HepG2 (cell line): ENCODE measurements at regions not wholly inside any gene's neighbourhood (a gene's known extent, or its start where the extent isn't known, plus 50 kb on each side); places are given as distances from the start of the nearest gene placed in this dataset.

ENCODE experiments used
- ATAC-seq: fragments of 200-7000 bp; cut with Tn5 transposase; 3 replicates; pipeline ENCODE4 v1.9.1; 2020; ENCODE audit warnings: mild to moderate bottlenecking, moderate library complexity
- BruUV-seq: library from RNA; stranded (reverse); fragments of 400-500 nt; replicated peaks from 2 replicates; lab custom pipeline; 2021; lab: Mats Ljungman, UMichigan
- CTCF ChIA-PET: fragments of 300-600 bp; formaldehyde crosslinking; extraction: SDS; loops from one replicate; lab custom pipeline; 2021; ENCODE audit warnings: low total read pairs, inconsistent platforms, low intra/inter-chr PET ratio; lab: Yijun Ruan, JAX
- POLR2A ChIA-PET: fragments of 350-600 bp; sonication (Branson Sonifier 250); formaldehyde crosslinking; loops from one replicate; lab custom pipeline; 2020; ENCODE audit warnings: antibody characterized with exemption, inconsistent platforms; lab: Yijun Ruan, JAX
- DNase-seq: peaks from one replicate; pipeline ENCODE4 v3.0.0-alpha.2; 2015; ENCODE audit warnings: low spot score
- FAIRE-seq: peaks from 3 replicates; lab custom pipeline; 2011; peaks lifted over from hg19 to GRCh38; lab: Jason Lieb, UNC
- H2AFZ ChIP-seq: one replicate; pipeline ENCODE4 v1.6.1; 2011; ENCODE audit warnings: low read length, inconsistent platforms
- H3K27ac ChIP-seq: fragments of 300-600 bp; 3 replicates; pipeline ENCODE4 v1.8.0; 2011; ENCODE audit warnings: mixed run types, mild to moderate bottlenecking, mixed read lengths, low read length, inconsistent platforms; ENCODE audit not compliant: insufficient read depth; ENCODE audit errors: extremely low read length
- H3K27me3 ChIP-seq, 2 experiments: fragments of 200-600 bp in 1 of 2; 2 replicates in 1 of 2; 3 replicates in 1 of 2; pipeline versions ENCODE4 v1.6.0 to v1.8.0; 2011; ENCODE audit warnings: low read length in 2 of 2, mild to moderate bottlenecking in 2 of 2, moderate library complexity in 2 of 2, inconsistent platforms in 1 of 2; ENCODE audit not compliant: insufficient read depth in 2 of 2, control insufficient read depth in 1 of 2
- H3K36me3 ChIP-seq, 2 experiments: fragments of 200-600 bp in 1 of 2; replicated peaks in 1 of 2; 2 replicates in 1 of 2; 3 replicates in 1 of 2; pipeline versions ENCODE4 v1.5.1 to v1.8.0; 2011; ENCODE audit warnings: low read length in 2 of 2, inconsistent platforms in 1 of 2; ENCODE audit not compliant: insufficient read depth in 2 of 2, control insufficient read depth in 1 of 2
- H3K4me1 ChIP-seq: 2 replicates; pipeline ENCODE4 v1.5.1; 2012; ENCODE audit warnings: low read length, inconsistent platforms; ENCODE audit not compliant: insufficient read depth
- H3K4me2 ChIP-seq: 2 replicates; pipeline ENCODE4 v1.6.0; 2011; ENCODE audit warnings: low read depth, low read length, inconsistent platforms
- H3K4me3 ChIP-seq, 3 experiments: fragments of 200-600 bp in 1 of 3; sonication (generic), shearing (Covaris generic) in 1 of 3; replicated peaks in 1 of 3; 2 replicates each; pipeline ENCODE4 v1.5.1; 2011 to 2016; ENCODE audit warnings: low read length in 3 of 3, inconsistent platforms in 2 of 3, low read depth in 2 of 3, mild to moderate bottlenecking in 2 of 3, control low read depth in 1 of 3, mixed read lengths in 1 of 3; ENCODE audit not compliant: insufficient read depth in 1 of 3
- H3K79me2 ChIP-seq: one replicate; pipeline ENCODE4 v1.6.1; 2011; ENCODE audit warnings: low read length, inconsistent platforms; ENCODE audit not compliant: insufficient read depth
- H3K9ac ChIP-seq: 2 replicates; pipeline ENCODE4 v1.6.0; 2011; ENCODE audit warnings: mild to moderate bottlenecking, low read depth, low read length, inconsistent platforms; ENCODE audit not compliant: insufficient read depth
- H3K9me3 ChIP-seq: 2 replicates; pipeline ENCODE4 v1.5.1; 2012; ENCODE audit warnings: mild to moderate bottlenecking, low read length
- H4K20me1 ChIP-seq: 2 replicates; pipeline ENCODE4 v1.6.0; 2011; ENCODE audit warnings: inconsistent platforms, mild to moderate bottlenecking, low read length, moderate library complexity; ENCODE audit not compliant: insufficient read depth
- CC2D1A ChIP-seq: sonication (generic); formaldehyde crosslinking; IDR thresholded peaks from 2 replicates; pipeline ENCODE4 v1.8.1; 2023; ENCODE audit warnings: mild to moderate bottlenecking, missing genetic modification reagents
- GABPA ChIP-seq, 2 experiments: IDR thresholded peaks; 2 replicates each; pipeline ENCODE4 v1.6.1; 2011 to 2016; ENCODE audit warnings: low read depth in 2 of 2, low read length in 1 of 2, missing biosample characterization in 1 of 2, missing genetic modification characterization in 1 of 2
- GATA4 ChIP-seq: sonication (generic); IDR thresholded peaks from 2 replicates; pipeline ENCODE4 v1.6.1; 2016; ENCODE audit warnings: antibody characterized with exemption, low read depth, borderline replicate concordance
- HCFC1 ChIP-seq: fragments of 150-350 bp; IDR thresholded peaks from 2 replicates; pipeline ENCODE4 v1.6.1; 2014; ENCODE audit warnings: low read depth, low read length
- HDAC1 ChIP-seq: sonication (generic); formaldehyde crosslinking; IDR thresholded peaks from 2 replicates; pipeline ENCODE4 v1.5.1; 2020; ENCODE audit warnings: mild to moderate bottlenecking, missing genetic modification reagents
- LCORL ChIP-seq, 2 experiments: fragments of 450-650 bp in 1 of 2; sonication (generic) in 1 of 2; formaldehyde crosslinking in 1 of 2; IDR thresholded peaks; 2 replicates each; pipeline versions ENCODE4 v1.5.0 to v1.6.1; 2017 to 2020; ENCODE audit warnings: antibody characterized with exemption in 1 of 2, missing genetic modification reagents in 1 of 2
- ONECUT2 ChIP-seq: sonication (generic); formaldehyde crosslinking; IDR thresholded peaks from 2 replicates; pipeline ENCODE4 v1.4.0; 2020; ENCODE audit warnings: missing genetic modification reagents
- PHB2 ChIP-seq: fragments of 450-650 bp; IDR thresholded peaks from 2 replicates; pipeline ENCODE4 v1.6.1; 2018; ENCODE audit not compliant: partially characterized antibody
- RBM39 ChIP-seq: fragments of 200-400 bp; formaldehyde crosslinking; IDR thresholded peaks from one replicate; pipeline ENCODE4 v1.6.1; 2018; ENCODE audit warnings: antibody characterized with exemption, mild to moderate bottlenecking, low read depth, low read length; ENCODE audit not compliant: poor library complexity, severe bottlenecking
- SALL2 ChIP-seq: sonication (generic); formaldehyde crosslinking; IDR thresholded peaks from 2 replicates; pipeline ENCODE4 v1.8.1; 2023; ENCODE audit warnings: mild to moderate bottlenecking, missing genetic modification reagents, inconsistent platforms
- SMYD3 ChIP-seq: sonication (generic); formaldehyde crosslinking; IDR thresholded peaks from 2 replicates; pipeline ENCODE4 v1.8.1; 2023; ENCODE audit warnings: mild to moderate bottlenecking, missing genetic modification reagents
- ZKSCAN8 ChIP-seq: IDR thresholded peaks from 2 replicates; pipeline ENCODE4 v1.6.1; 2016; ENCODE audit warnings: borderline replicate concordance, missing genetic modification reagents, missing compliant biosample characterization
- ZNF138 ChIP-seq: sonication (generic); formaldehyde crosslinking; IDR thresholded peaks from 2 replicates; pipeline ENCODE4 v1.5.0; 2020; ENCODE audit warnings: mild to moderate bottlenecking, low read depth, missing genetic modification reagents
- ZNF230 ChIP-seq: sonication (generic); formaldehyde crosslinking; IDR thresholded peaks from 2 replicates; pipeline ENCODE4 v1.4.0; 2020; ENCODE audit warnings: mild to moderate bottlenecking, missing genetic modification reagents
- ZNF777 ChIP-seq: sonication (generic); formaldehyde crosslinking; IDR thresholded peaks from 2 replicates; pipeline ENCODE4 v1.4.0; 2020; ENCODE audit warnings: missing genetic modification reagents
- ZSCAN31 ChIP-seq: sonication (generic); formaldehyde crosslinking; IDR thresholded peaks from 2 replicates; pipeline ENCODE4 v1.5.0; 2020; ENCODE audit warnings: low read depth, mild to moderate bottlenecking, missing genetic modification reagents
- WGBS: methylation state at CpG from one replicate; pipeline ENCODE4 v1.1.6; 2017; ENCODE audit warnings: low lambda C conversion rate; 5-methylcytosine and 5-hydroxymethylcytosine counted together
- in situ Hi-C: cut with HindIII; loops from 2 replicates; pipeline ENCODE4 v1.10.0; 2017; ENCODE audit warnings: low pct_unique_long_range_greater_than_20kb; ENCODE audit not compliant: extremely low pct_ligation_motif_present
- intact Hi-C: fragments of 100-400 bp; cut with micrococcal nuclease; formaldehyde crosslinking; loops from one replicate; pipeline ENCODE4 v1.10.0; 2022; ENCODE audit not compliant: unreplicated experiment
- TF ChIP-seq, protein P1 (sequence below): sonication (generic); formaldehyde crosslinking; IDR thresholded peaks from 2 replicates; pipeline ENCODE4 v1.4.0; 2020; ENCODE audit warnings: missing genetic modification reagents
- TF ChIP-seq, protein P2 (sequence below): IDR thresholded peaks from 2 replicates; pipeline ENCODE4 v1.6.1; 2016; ENCODE audit warnings: missing genetic modification reagents, missing compliant biosample characterization
- TF ChIP-seq, protein P3 (sequence below): sonication (generic); formaldehyde crosslinking; IDR thresholded peaks from 2 replicates; pipeline ENCODE4 v1.8.0; 2022; ENCODE audit warnings: missing genetic modification reagents, mild to moderate bottlenecking, inconsistent platforms, borderline replicate concordance

DNA sequence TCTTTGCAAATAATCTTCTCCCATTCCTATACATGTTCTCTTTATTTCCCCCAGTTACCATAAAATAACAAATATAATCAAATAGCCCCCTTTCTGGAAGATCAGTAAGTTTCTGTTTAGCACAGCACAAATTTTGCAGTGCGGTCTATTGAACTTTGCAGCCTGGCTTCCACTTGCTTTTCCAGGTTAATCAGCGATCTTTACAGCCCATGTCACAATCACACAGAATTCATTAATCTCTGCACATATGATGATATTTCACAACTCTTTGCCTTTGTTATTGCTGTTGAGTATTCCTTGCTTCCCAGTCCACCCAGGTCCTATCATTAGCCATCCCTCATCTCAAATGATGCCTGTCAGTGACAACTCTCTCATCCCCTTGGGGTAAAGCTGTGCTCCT is 2358.0 kb downstream of the PCDH7 start:
- ATAC-seq (no peak), FAIRE-seq (no peak)
- POLR2A ChIA-PET: no interaction called here

DNA sequence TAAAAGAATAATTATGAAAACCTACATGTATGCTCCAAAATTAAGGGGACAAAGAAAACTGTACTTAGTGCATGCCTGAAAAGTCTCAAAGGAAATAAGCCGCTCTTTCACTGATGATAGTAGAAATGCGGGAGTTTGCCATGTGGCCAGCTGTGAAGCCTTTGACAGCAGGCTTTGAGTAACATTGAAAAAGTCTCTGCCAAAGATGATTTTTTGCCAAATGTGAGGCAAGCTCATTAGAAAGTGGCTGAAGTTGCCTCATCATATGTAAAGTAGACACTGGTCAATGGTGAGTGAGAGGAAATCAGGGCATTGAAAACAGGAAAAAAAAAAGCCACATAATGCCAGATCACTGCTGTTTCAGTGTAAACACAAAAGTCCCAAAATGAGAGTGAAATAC is 2360.1 kb downstream of the PCDH7 start:
- Histone ChIP-seq H2AFZ (no peak overlapping the region), H3K9ac (no peak overlapping the region), H3K27ac (no peak overlapping the region), H3K36me3 (no peaks in the 10 kb centered on the region), H3K9me3 (no peaks in the 10 kb centered on the region; the same call in 1 of the 2 replicates), H3K4me3 (no peak overlapping the region), H3K27me3 (no peaks in the 10 kb centered on the region), H4K20me1 (no peaks in the 10 kb centered on the region), H3K4me2 (no peak overlapping the region), H3K79me2 (no peaks in the 10 kb centered on the region), H3K4me1 (no peaks in the 10 kb centered on the region)
- FAIRE-seq (no peak), DNase-seq (no peak), ATAC-seq (no peak)
- POLR2A ChIA-PET: no interaction called here
- CTCF ChIA-PET: no interaction called here
- in situ Hi-C loops: no loop called here
- BruUV-seq: no TSS peak
- WGBS: 93% methylated on average over 2 of the region's 2 CpGs
- intact Hi-C loops: no loop called here
- TF ChIP-seq SALL2: no peak
- no peak for TF ChIP-seq ZNF777 (CRISPR knock-in tag)
- TF ChIP-seq ZNF138 (CRISPR knock-in tag): no peak
- TF ChIP-seq ONECUT2 (CRISPR knock-in tag): no peak
- TF ChIP-seq, protein P1, sequence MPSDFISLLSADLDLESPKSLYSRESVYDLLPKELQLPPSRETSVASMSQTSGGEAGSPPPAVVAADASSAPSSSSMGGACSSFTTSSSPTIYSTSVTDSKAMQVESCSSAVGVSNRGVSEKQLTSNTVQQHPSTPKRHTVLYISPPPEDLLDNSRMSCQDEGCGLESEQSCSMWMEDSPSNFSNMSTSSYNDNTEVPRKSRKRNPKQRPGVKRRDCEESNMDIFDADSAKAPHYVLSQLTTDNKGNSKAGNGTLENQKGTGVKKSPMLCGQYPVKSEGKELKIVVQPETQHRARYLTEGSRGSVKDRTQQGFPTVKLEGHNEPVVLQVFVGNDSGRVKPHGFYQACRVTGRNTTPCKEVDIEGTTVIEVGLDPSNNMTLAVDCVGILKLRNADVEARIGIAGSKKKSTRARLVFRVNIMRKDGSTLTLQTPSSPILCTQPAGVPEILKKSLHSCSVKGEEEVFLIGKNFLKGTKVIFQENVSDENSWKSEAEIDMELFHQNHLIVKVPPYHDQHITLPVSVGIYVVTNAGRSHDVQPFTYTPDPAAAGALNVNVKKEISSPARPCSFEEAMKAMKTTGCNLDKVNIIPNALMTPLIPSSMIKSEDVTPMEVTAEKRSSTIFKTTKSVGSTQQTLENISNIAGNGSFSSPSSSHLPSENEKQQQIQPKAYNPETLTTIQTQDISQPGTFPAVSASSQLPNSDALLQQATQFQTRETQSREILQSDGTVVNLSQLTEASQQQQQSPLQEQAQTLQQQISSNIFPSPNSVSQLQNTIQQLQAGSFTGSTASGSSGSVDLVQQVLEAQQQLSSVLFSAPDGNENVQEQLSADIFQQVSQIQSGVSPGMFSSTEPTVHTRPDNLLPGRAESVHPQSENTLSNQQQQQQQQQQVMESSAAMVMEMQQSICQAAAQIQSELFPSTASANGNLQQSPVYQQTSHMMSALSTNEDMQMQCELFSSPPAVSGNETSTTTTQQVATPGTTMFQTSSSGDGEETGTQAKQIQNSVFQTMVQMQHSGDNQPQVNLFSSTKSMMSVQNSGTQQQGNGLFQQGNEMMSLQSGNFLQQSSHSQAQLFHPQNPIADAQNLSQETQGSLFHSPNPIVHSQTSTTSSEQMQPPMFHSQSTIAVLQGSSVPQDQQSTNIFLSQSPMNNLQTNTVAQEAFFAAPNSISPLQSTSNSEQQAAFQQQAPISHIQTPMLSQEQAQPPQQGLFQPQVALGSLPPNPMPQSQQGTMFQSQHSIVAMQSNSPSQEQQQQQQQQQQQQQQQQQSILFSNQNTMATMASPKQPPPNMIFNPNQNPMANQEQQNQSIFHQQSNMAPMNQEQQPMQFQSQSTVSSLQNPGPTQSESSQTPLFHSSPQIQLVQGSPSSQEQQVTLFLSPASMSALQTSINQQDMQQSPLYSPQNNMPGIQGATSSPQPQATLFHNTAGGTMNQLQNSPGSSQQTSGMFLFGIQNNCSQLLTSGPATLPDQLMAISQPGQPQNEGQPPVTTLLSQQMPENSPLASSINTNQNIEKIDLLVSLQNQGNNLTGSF: no peak
- TF ChIP-seq LCORL (IDR thresholded peaks at IDR 0.05): no peak
- TF ChIP-seq LCORL (CRISPR knock-in tag; IDR thresholded peaks at IDR 0.05): no peak

More for the DNA sequence above, 2358.0 kb downstream of the PCDH7 start:
- H3K4me2 ChIP-seq: no peak overlapping the region
- H2AFZ ChIP-seq: no peak overlapping the region
- no peak for TF ChIP-seq HCFC1
- TF ChIP-seq, protein P2, sequence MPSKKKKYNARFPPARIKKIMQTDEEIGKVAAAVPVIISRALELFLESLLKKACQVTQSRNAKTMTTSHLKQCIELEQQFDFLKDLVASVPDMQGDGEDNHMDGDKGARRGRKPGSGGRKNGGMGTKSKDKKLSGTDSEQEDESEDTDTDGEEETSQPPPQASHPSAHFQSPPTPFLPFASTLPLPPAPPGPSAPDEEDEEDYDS (CRISPR knock-in tag): no peak
- no peak for TF ChIP-seq ZNF230 (CRISPR knock-in tag)
- TF ChIP-seq ZKSCAN8 (CRISPR knock-in tag): no peak
- no peak for TF ChIP-seq HDAC1 (CRISPR knock-in tag)
- no peak for TF ChIP-seq SMYD3 (CRISPR knock-in tag)
- TF ChIP-seq ZSCAN31 (CRISPR knock-in tag): no peak
- TF ChIP-seq CC2D1A (CRISPR knock-in tag): no peak
- TF ChIP-seq GATA4: no peak
- TF ChIP-seq PHB2: no peak
- TF ChIP-seq, protein P3, sequence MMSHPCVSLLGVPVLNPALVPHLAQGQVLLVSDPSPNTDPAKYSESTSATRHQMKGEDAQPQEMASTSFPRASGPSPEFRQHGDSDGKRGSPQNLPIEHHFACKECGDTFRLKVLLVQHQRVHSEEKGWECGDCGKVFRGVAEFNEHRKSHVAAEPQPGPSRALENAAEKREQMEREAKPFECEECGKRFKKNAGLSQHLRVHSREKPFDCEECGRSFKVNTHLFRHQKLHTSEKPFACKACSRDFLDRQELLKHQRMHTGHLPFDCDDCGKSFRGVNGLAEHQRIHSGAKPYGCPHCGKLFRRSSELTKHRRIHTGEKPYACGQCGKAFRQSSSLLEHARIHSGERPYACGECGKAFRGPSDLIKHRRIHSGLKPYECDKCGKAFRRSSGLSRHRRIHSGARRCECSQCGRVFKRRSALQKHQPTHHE (CRISPR knock-in tag): no peak
- TF ChIP-seq GABPA (IDR thresholded peaks at IDR 0.05; ENCODE audit: low read depth, low read length): no peak
- no peak for TF ChIP-seq GABPA (CRISPR knock-in tag; IDR thresholded peaks at IDR 0.05; ENCODE audit: low read depth)
- no peak for TF ChIP-seq RBM39
- H3K36me3 ChIP-seq: no peaks in the 10 kb centered on the region
- H3K27me3 ChIP-seq: no peaks in the 10 kb centered on the region
- CTCF ChIA-PET: no interaction called here
- no peaks in the 10 kb centered on the region for H4K20me1 ChIP-seq
- no peak overlapping the region for H3K4me3 ChIP-seq
- H3K4me1 ChIP-seq: no peaks in the 10 kb centered on the region
- intact Hi-C loops: no loop called here
- H3K79me2 ChIP-seq: no peaks in the 10 kb centered on the region
- H3K9ac ChIP-seq: no peak overlapping the region
- in situ Hi-C loops: no loop called here
- DNase-seq: no peak
- WGBS: 32% methylated on average over 2 of the region's 2 CpGs
- no peak overlapping the region for H3K27ac ChIP-seq
- BruUV-seq: no TSS peak
- H3K9me3 ChIP-seq: no peaks in the 10 kb centered on the region; the same call in 1 of the 2 replicates
